Peyer's patch (tissue), 4 donors: ENCODE measurements at regions not wholly inside any gene's neighbourhood (a gene's known extent, or its start where the extent isn't known, plus 50 kb on each side); places are given as distances from the start of the nearest gene placed in this dataset.

Source experiments
- CTCF ChIP-seq, 6 experiments: fragments of 450-650 bp in 4 of 6; fragments of 200-600 bp in 2 of 6; sonication (generic) in 1 of 6; IDR thresholded peaks; one replicate each; pipeline ENCODE4 v1.5.1; 2017 to 2019; ENCODE audit warnings: antibody characterized with exemption in 6 of 6, mild to moderate bottlenecking in 3 of 6, moderate library complexity in 1 of 6
- POLR2A ChIP-seq, 2 donors: fragments of 450-650 bp; IDR thresholded peaks; one replicate each; pipeline ENCODE4 v1.5.1; 2017; ENCODE audit warnings: antibody characterized with exemption in 2 of 2, mild to moderate bottlenecking in 2 of 2, moderate library complexity in 2 of 2

DNA sequence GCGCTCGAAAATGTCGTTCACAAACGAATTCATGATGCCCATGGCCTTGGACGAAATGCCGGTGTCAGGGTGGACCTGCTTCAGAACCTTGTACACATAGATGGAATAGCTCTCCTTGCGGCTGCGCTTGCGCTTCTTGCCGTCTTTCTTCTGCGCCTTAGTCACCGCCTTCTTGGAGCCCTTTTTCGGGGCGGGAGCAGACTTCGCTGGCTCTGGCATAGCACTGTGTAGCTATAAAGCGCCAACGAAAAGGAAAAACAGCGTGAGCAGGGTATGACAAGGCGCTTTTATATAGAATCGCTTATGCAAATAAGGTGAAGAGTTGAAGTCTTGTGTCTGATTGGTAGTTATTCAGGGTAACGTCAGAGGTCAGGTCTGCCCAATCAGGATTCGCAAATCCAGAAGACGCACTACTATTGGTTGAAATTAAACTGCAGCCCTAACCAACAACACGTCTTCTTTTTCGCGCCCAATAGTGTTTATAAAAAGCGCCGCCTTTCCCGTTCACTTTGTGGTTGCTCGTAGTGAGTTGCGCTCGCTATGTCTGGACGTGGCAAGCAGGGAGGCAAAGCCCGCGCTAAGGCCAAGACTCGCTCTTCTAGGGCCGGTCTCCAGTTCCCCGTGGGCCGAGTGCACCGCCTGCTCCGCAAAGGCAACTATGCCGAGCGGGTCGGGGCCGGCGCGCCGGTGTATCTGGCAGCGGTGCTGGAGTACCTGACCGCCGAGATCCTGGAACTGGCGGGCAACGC, 114.8 kb upstream of the PRSS16 start:
- peak; percentile 98 to 99 for TF ChIP-seq POLR2A (IDR thresholded peaks at IDR 0.05)
- peak in 1 of 6 experiments; percentile 16 for TF ChIP-seq CTCF (IDR thresholded peaks at IDR 0.05)
